ENCODE measurements at regions not wholly inside any gene's neighbourhood (a gene's known extent, or its start where the extent isn't known, plus 50 kb on each side); places are given as distances from the start of the nearest gene placed in this dataset.

GRCh38 chr16:85199880-85200279, 87.6 kb upstream of the CIBAR2 start:
- TF ChIP-seq CTCF (IDR thresholded peaks at IDR 0.05) (no peak), EP300 (IDR thresholded peaks at IDR 0.05) (no peak), POLR2A (IDR thresholded peaks at IDR 0.05) (no peak)
- Histone ChIP-seq H3K9me3 (no peaks in the 10 kb centered on the region), H3K4me1 (peaks cover 0 to 68% (median 34%) of the 10 kb centered on the region in 4 donors), H3K36me3 (no peaks in the 10 kb centered on the region), H3K27me3 (no peaks in the 10 kb centered on the region), H3K4me3 (no peak overlapping the region), H3K27ac (no peak overlapping the region)
- no peak for DNase-seq (ENCODE audit: low spot score in 2 of 2)
- 94 to 96% methylated on average over 9 of the region's 9 CpGs for WGBS, 2 donors

DNA sequence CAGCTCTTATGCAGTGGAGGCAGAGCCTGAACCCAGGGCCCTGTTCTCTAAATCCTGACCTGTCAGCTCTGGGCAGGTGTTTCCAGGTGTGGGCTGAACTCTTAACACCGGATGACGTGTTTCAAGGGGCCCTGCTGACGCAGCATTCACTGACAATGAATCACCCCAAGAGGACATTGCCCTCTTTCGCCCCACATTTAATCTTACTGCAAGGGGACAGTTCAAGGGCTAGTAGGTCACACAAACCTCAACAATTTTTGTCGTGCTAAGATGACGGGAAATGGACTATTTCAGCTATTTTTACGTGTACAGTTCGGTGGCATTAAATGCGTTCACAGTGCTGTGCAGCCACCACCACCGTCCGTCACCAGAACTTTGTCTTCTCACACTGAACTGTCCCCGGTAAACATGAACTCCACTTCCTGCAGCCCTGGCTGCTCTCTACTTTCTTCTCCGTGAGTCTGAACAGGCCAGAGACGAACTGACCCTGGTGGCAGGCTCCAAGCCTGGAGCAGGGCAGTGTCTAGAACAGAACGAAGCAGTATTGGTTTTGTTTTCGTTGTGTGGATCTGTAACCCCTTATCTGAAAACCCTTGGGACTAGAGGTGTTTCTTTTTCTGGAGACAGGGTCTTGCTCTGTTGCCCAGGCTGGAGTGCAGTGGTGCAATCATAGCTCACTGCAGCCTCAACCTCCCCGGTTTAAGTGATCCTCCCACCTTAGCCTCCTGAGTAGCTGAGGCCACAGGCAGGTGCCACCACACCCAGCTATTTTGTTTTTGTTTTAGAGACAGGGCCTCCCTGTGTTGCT, 88.4 kb upstream of the CIBAR2 start:
- Histone ChIP-seq H3K4me3 (no peak overlapping the region), H3K9me3 (no peaks in the 10 kb centered on the region), H3K36me3 (no peaks in the 10 kb centered on the region), H3K27me3 (no peaks in the 10 kb centered on the region), H3K27ac (no peak overlapping the region), H3K4me1 (peaks cover 0 to 67% (median 34%) of the 10 kb centered on the region in 4 donors)
- WGBS, 2 donors: 87 to 93% methylated on average over 17 of the region's 17 CpGs
- TF ChIP-seq EP300 (IDR thresholded peaks at IDR 0.05) (no peak), CTCF (IDR thresholded peaks at IDR 0.05) (no peak), POLR2A (IDR thresholded peaks at IDR 0.05) (no peak)
- no peak for DNase-seq (ENCODE audit: low spot score in 2 of 2)

GRCh38 chr16:85201574-85201973, 89.3 kb upstream of the CIBAR2 start:
- H3K9me3 ChIP-seq: no peaks in the 10 kb centered on the region
- H3K27ac ChIP-seq: peak overlapping the region in 2 of 4 donors; percentile 77 to 85
- H3K4me3 ChIP-seq: no peak overlapping the region
- TF ChIP-seq POLR2A (IDR thresholded peaks at IDR 0.05): no peak
- H3K36me3 ChIP-seq: no peaks in the 10 kb centered on the region
- WGBS, 2 donors: 68 to 73% methylated on average over 8 of the region's 8 CpGs
- DNase-seq (ENCODE audit: low spot score in 2 of 2): no peak
- H3K27me3 ChIP-seq: no peaks in the 10 kb centered on the region
- peaks cover 0 to 67% (median 36%) of the 10 kb centered on the region in 4 donors for H3K4me1 ChIP-seq

- H3K4me3 ChIP-seq: no peak overlapping the region
- no peak for DNase-seq (ENCODE audit: low spot score in 2 of 2)
- TF ChIP-seq POLR2A (IDR thresholded peaks at IDR 0.05) (no peak), EP300 (IDR thresholded peaks at IDR 0.05) (no peak), CTCF (IDR thresholded peaks at IDR 0.05) (no peak)
- peak overlapping the region; percentile 50 to 85 (median 74) for H3K27ac ChIP-seq
- H3K27me3 ChIP-seq: no peaks in the 10 kb centered on the region
- 55 to 64% methylated on average over 14 of the region's 14 CpGs for WGBS, 2 donors
- peaks cover 0 to 67% (median 35%) of the 10 kb centered on the region in 4 donors for H3K4me1 ChIP-seq
- H3K9me3 ChIP-seq: no peaks in the 10 kb centered on the region
- no peaks in the 10 kb centered on the region for H3K36me3 ChIP-seq
Measured at GRCh38 chr16:85202051-85202601, 89.9 kb upstream of the CIBAR2 start.

DNA sequence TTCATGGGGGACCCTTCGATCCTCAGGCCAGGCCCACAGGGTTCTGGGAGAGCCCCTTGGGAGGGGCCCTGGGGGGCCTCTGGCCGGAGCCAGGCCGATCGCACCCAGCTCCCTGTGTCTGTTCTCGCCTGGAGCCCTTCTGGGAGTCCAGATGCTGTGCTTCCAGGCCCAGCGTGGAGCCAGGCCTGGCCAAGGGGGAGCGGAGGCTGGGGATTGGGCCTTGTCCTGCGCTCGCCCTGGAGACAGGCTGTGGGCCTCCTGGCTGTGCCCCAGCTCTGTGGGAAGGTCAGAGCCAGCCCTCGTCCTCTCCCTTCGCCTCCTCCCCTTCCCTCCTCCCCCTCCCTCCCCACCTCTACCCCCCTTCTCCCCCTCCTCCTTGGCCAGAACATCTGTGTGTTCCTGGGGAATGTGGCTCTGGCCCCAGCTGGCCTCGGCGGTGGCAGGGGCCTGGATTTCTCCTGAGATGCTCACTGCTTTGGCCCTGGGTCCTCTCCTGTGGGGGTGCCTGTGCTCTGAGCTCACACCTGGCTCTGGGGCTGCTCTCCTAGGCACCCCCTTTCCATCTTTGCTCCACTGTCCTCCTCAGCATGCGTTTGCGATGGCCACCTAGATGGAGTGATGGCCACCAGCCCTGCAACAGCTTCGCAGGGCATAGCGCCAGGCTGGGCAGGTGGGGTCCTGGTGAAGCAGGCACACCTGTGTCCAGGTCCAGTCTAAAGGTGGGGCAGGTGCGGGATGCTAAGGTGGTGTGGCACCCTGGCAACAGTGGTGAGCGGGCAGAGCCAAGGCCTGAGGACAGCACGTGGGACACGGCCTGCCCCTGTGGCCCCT, 90.6 kb upstream of the CIBAR2 start:
- no peaks in the 10 kb centered on the region for H3K36me3 ChIP-seq
- peak in 1 of 2 donors; percentile 30 for DNase-seq (ENCODE audit: low spot score in 2 of 2)
- H3K27ac ChIP-seq: peak overlapping the region; percentile 50 to 85 (median 74)
- no peak overlapping the region for H3K4me3 ChIP-seq
- TF ChIP-seq POLR2A (IDR thresholded peaks at IDR 0.05): no peak
- no peak for TF ChIP-seq EP300 (IDR thresholded peaks at IDR 0.05)
- no peak for TF ChIP-seq CTCF (IDR thresholded peaks at IDR 0.05)
- H3K27me3 ChIP-seq: no peaks in the 10 kb centered on the region
- H3K9me3 ChIP-seq: no peaks in the 10 kb centered on the region
- H3K4me1 ChIP-seq: peaks cover 0 to 67% (median 33%) of the 10 kb centered on the region in 4 donors
- 40 to 57% methylated on average over 11 to 17 of the region's 21 CpGs for WGBS, 2 donors
